ENCODE measurements at regions not wholly inside any gene's neighbourhood (a gene's known extent, or its start where the extent isn't known, plus 50 kb on each side); places are given as distances from the start of the nearest gene placed in this dataset.

GRCh38 chrX:38882894-38883626 lies 81.8 kb downstream of the MID1IP1 start:
- TF ChIP-seq CTCF (IDR thresholded peaks at IDR 0.05), result no peak
- no peak for TF ChIP-seq EP300 (IDR thresholded peaks at IDR 0.05)
- TF ChIP-seq POLR2A (IDR thresholded peaks at IDR 0.05), result no peak
- Histone ChIP-seq H3K4me1 (ENCODE audit: insufficient read depth) (no peaks in the 10 kb centered on the region), H3K9me3 (no peaks in the 10 kb centered on the region), H3K27ac (no peak overlapping the region), H3K36me3 (no peaks in the 10 kb centered on the region), H3K27me3 (no peaks in the 10 kb centered on the region), H3K4me3 (no peak overlapping the region)
- intact Hi-C loops (cut with DNase I), result no loop called here
- DNase-seq, result no peak
- WGBS, 3 donors, result 58 to 73% (median 70%) methylated on average over 4 of the region's 4 CpGs

- intact Hi-C loops (cut with DNase I), result no loop called here
- no peaks in the 10 kb centered on the region for H3K4me1 ChIP-seq (ENCODE audit: insufficient read depth)
- H3K36me3 ChIP-seq, result no peaks in the 10 kb centered on the region
- H3K27me3 ChIP-seq, result no peaks in the 10 kb centered on the region
- TF ChIP-seq CTCF (IDR thresholded peaks at IDR 0.05), result no peak
- no peak for TF ChIP-seq EP300 (IDR thresholded peaks at IDR 0.05)
- no peak for TF ChIP-seq POLR2A (IDR thresholded peaks at IDR 0.05)
- DNase-seq, result no peak
- no peak overlapping the region for H3K27ac ChIP-seq
- H3K4me3 ChIP-seq, result no peak overlapping the region
- WGBS, 3 donors, result 89 to 95% (median 94%) methylated on average over 1 of the region's 1 CpG
- H3K9me3 ChIP-seq, result no peaks in the 10 kb centered on the region
Measured at GRCh38 chrX:38886112-38886511, 84.9 kb downstream of the MID1IP1 start.

- intact Hi-C loops (cut with DNase I), result no loop called here
- no peaks in the 10 kb centered on the region for H3K27me3 ChIP-seq
- TF ChIP-seq EP300 (IDR thresholded peaks at IDR 0.05), result no peak
- TF ChIP-seq POLR2A (IDR thresholded peaks at IDR 0.05), result no peak
- no peak for TF ChIP-seq CTCF (IDR thresholded peaks at IDR 0.05)
- no peaks in the 10 kb centered on the region for H3K9me3 ChIP-seq
- no peaks in the 10 kb centered on the region for H3K4me1 ChIP-seq (ENCODE audit: insufficient read depth)
- 43 to 72% (median 52%) methylated on average over 2 of the region's 2 CpGs for WGBS, 3 donors
- no peak overlapping the region for H3K4me3 ChIP-seq
- no peaks in the 10 kb centered on the region for H3K36me3 ChIP-seq
- no peak overlapping the region for H3K27ac ChIP-seq
- DNase-seq, result no peak
Measured at GRCh38 chrX:38887222-38887621, 86.0 kb downstream of the MID1IP1 start.

- TF ChIP-seq CTCF (IDR thresholded peaks at IDR 0.05), result no peak
- TF ChIP-seq EP300 (IDR thresholded peaks at IDR 0.05), result no peak
- TF ChIP-seq POLR2A (IDR thresholded peaks at IDR 0.05), result no peak
- intact Hi-C loops (cut with DNase I), result no loop called here
- Histone ChIP-seq H3K4me1 (ENCODE audit: insufficient read depth) (no peaks in the 10 kb centered on the region), H3K36me3 (no peaks in the 10 kb centered on the region), H3K27me3 (no peaks in the 10 kb centered on the region), H3K27ac (no peak overlapping the region), H3K9me3 (no peaks in the 10 kb centered on the region), H3K4me3 (no peak overlapping the region)
- 71 to 88% (median 75%) methylated on average over 1 of the region's 1 CpG for WGBS, 3 donors
- no peak for DNase-seq
Measured at GRCh38 chrX:38890326-38890725, 89.1 kb downstream of the MID1IP1 start.

Data from ovary (tissue), 7 donors.